ENCODE measurements at regions not wholly inside any gene's neighbourhood (a gene's known extent, or its start where the extent isn't known, plus 50 kb on each side); places are given as distances from the start of the nearest gene placed in this dataset.
"Not testable (repeated sequence)": the region's sequence is repeated elsewhere in the genome, so short reads cannot be mapped to it uniquely, and the experiment has no call there.

DNA sequence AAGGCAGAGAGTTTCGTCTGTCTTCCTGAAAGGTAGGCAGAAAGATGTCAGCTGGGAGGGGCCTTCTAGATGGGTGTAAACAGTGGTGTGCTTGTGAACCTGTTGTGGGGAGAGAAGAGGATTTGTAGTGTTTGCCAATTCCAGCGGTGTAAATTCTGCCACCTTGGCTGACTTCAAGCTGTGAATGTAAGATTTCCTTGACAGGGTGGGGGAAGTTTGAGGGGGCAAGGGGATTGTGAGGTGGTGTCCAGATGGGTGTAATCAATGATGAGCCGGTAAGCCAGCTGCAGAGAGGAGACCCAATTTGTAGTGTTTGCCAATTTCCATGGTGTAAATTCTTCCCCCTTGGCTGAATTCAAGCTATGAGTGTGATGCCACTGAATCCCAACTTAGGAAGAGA is 61.0 kb upstream of the ADGRE5 start:
- Histone ChIP-seq H3K9me3 (no peaks in the 10 kb centered on the region), H3K4me1 (no peaks in the 10 kb centered on the region), H3K27ac (no peak overlapping the region), H3K36me3 (no peaks in the 10 kb centered on the region), H3K27me3 (no peaks in the 10 kb centered on the region), H3K4me3 (no peak overlapping the region)
- TF ChIP-seq POLR2AphosphoS5 (IDR thresholded peaks at IDR 0.05), result no peak
- TF ChIP-seq POLR2A (IDR thresholded peaks at IDR 0.05), result no peak
- TF ChIP-seq, protein P1, sequence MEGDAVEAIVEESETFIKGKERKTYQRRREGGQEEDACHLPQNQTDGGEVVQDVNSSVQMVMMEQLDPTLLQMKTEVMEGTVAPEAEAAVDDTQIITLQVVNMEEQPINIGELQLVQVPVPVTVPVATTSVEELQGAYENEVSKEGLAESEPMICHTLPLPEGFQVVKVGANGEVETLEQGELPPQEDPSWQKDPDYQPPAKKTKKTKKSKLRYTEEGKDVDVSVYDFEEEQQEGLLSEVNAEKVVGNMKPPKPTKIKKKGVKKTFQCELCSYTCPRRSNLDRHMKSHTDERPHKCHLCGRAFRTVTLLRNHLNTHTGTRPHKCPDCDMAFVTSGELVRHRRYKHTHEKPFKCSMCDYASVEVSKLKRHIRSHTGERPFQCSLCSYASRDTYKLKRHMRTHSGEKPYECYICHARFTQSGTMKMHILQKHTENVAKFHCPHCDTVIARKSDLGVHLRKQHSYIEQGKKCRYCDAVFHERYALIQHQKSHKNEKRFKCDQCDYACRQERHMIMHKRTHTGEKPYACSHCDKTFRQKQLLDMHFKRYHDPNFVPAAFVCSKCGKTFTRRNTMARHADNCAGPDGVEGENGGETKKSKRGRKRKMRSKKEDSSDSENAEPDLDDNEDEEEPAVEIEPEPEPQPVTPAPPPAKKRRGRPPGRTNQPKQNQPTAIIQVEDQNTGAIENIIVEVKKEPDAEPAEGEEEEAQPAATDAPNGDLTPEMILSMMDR (IDR thresholded peaks at IDR 0.05), result no peak
- TF ChIP-seq EP300 (IDR thresholded peaks at IDR 0.05), result no peak
- DNase-seq (no peak), ATAC-seq (ENCODE audit: low FRiP score in 2 of 2) (no peak)
- WGBS, 2 donors, result 89 to 92% methylated on average over 3 of the region's 3 CpGs

DNA sequence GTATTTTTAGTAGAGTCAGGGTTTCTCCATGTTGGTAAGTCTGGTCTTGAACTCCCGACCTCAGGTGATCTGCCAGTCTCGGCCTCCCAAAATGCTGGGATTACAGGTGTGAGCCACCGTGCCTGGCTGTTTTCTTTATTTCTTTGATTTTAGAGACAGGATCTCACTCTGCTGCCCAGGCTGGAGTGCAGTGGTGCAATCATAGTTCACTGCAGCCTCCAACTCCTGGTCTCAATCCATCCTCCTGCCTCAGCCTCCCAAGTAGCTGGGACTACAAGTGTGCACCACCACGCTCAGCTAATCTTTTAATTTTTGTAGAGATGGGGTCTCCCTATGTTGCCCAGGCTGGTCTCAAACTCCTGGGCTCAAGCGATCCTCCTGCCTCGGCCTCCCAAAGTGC is 61.5 kb upstream of the ADGRE5 start:
- not testable (repeated sequence) for DNase-seq; ATAC-seq (ENCODE audit: low FRiP score in 2 of 2); H3K4me1 ChIP-seq; H3K4me3 ChIP-seq; H3K36me3 ChIP-seq; H3K27me3 ChIP-seq; H3K9me3 ChIP-seq; H3K27ac ChIP-seq
- 96 to 98% methylated on average over 6 of the region's 6 CpGs for WGBS, 2 donors

DNA sequence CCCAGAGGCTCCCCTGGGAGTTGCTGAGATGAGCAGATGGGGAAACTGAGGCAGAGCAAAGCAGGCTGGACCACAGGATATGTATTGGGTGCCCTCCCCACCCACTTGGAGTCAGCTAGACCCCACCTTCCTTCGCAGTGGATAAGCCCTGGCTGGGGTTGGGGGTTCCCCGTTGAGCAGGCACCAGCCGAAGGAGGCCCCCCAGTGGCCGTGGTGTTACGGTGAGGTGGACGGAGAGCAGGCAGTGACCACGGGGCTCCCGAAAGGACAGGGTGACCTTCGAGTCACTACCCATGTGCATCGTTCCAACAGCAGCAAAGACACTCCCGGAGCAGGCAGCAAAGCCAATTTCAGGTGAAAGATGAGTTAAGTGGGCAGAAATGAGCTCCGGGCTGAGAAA is 62.4 kb upstream of the ADGRE5 start:
- Histone ChIP-seq H3K27me3 (no peaks in the 10 kb centered on the region), H3K9me3 (no peaks in the 10 kb centered on the region), H3K27ac (no peak overlapping the region), H3K36me3 (no peaks in the 10 kb centered on the region), H3K4me3 (no peak overlapping the region), H3K4me1 (no peaks in the 10 kb centered on the region)
- ATAC-seq (ENCODE audit: low FRiP score in 2 of 2) (peak in 1 of 2 donors; percentile 66), DNase-seq (peak in 1 of 2 donors; percentile 24)
- TF ChIP-seq POLR2A (IDR thresholded peaks at IDR 0.05) (no peak), POLR2AphosphoS5 (IDR thresholded peaks at IDR 0.05) (no peak), EP300 (IDR thresholded peaks at IDR 0.05) (no peak)
- TF ChIP-seq, protein P1 (IDR thresholded peaks at IDR 0.05), result no peak
- WGBS, 2 donors, result 32 to 62% methylated on average over 3 to 12 of the region's 12 CpGs

GRCh38 chr19:14317157-14317556 is 64.1 kb upstream of the ADGRE5 start:
- no peaks in the 10 kb centered on the region for H3K36me3 ChIP-seq
- peak in 1 of 2 donors; percentile 57 for DNase-seq
- no peak overlapping the region for H3K4me3 ChIP-seq
- H3K27ac ChIP-seq, result no peak overlapping the region
- 92% methylated on average over 21 of the region's 21 CpGs for WGBS, 2 donors
- no peak for TF ChIP-seq POLR2AphosphoS5 (IDR thresholded peaks at IDR 0.05)
- TF ChIP-seq POLR2A (IDR thresholded peaks at IDR 0.05), result no peak
- TF ChIP-seq, protein P1 (IDR thresholded peaks at IDR 0.05), result no peak
- TF ChIP-seq EP300 (IDR thresholded peaks at IDR 0.05), result no peak
- H3K27me3 ChIP-seq, result no peaks in the 10 kb centered on the region
- ATAC-seq (ENCODE audit: low FRiP score in 2 of 2), result no peak
- no peaks in the 10 kb centered on the region for H3K9me3 ChIP-seq
- no peaks in the 10 kb centered on the region for H3K4me1 ChIP-seq

DNA sequence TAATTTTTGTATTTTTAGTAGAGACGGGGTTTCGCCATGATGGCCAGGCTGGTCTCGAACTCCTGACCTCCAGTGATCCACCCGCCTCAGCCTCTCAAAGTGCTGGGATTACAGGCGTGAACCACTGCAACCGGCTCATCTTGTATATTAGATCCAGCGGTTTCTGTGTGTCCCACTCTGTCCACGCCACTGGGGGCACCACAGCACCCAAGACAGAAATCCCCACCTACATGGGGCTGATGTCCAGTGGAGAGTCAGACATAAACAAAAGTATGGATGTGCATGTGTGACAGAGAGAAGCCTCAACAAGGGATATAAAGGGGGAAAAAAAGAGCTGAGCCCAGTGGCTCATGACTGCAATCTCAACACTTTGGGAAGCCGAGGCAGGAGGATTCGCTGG is 65.8 kb upstream of the ADGRE5 start:
- no peaks in the 10 kb centered on the region for H3K27me3 ChIP-seq
- no peaks in the 10 kb centered on the region for H3K4me1 ChIP-seq
- no peak overlapping the region for H3K4me3 ChIP-seq
- WGBS, 2 donors, result 80 to 89% methylated on average over 10 of the region's 10 CpGs
- H3K36me3 ChIP-seq, result no peaks in the 10 kb centered on the region
- ATAC-seq (ENCODE audit: low FRiP score in 2 of 2), result no peak
- no peak overlapping the region for H3K27ac ChIP-seq
- TF ChIP-seq POLR2A (IDR thresholded peaks at IDR 0.05) (no peak), EP300 (IDR thresholded peaks at IDR 0.05) (no peak), POLR2AphosphoS5 (IDR thresholded peaks at IDR 0.05) (no peak)
- TF ChIP-seq, protein P1 (IDR thresholded peaks at IDR 0.05), result no peak
- no peaks in the 10 kb centered on the region for H3K9me3 ChIP-seq
- DNase-seq, result no peak
